ENCODE measurements at regions not wholly inside any gene's neighbourhood (a gene's known extent, or its start where the extent isn't known, plus 50 kb on each side); places are given as distances from the start of the nearest gene placed in this dataset.
A peak's percentile ranks its signal among the peaks of the same experiment; 100 is the strongest.

GRCh38 chr3:64995857-64996551 lies 308.2 kb upstream of the ADAMTS9 start:
- no peak overlapping the region for H2BK12ac ChIP-seq (ENCODE audit: low read length in 2 of 2)
- DNase-seq, result peak; percentile 7
- H3K4me2 ChIP-seq (ENCODE audit: low read length, poor library complexity, severe bottlenecking), result no peak overlapping the region
- H3K18ac ChIP-seq (ENCODE audit: low read depth in 1 of 2, low read length in 2 of 2), result peak overlapping the region in 1 of 2 experiments; percentile 30
- H2BK120ac ChIP-seq (ENCODE audit: low read depth, low read length), result peak overlapping the region; percentile 51
- H3K4ac ChIP-seq (ENCODE audit: low read depth in 1 of 2, low read length in 2 of 2), result no peak overlapping the region
- no peaks in the 10 kb centered on the region for H3K9me3 ChIP-seq (ENCODE audit: control insufficient read depth, low read length)
- 20% methylated on average over 7 of the region's 9 CpGs for WGBS
- no peak overlapping the region for H2BK5ac ChIP-seq (ENCODE audit: low read depth, low read length, poor library complexity, severe bottlenecking)
- no peaks in the 10 kb centered on the region for H3K36me3 ChIP-seq (ENCODE audit: control insufficient read depth in 1 of 2, insufficient read depth in 2 of 2, low read depth in 1 of 2, low read length in 2 of 2)
- H3K4me3 ChIP-seq (ENCODE audit: insufficient read depth in 1 of 2, low read depth in 1 of 2, low read length in 2 of 2), result no peak overlapping the region
- no peak overlapping the region for H2BK15ac ChIP-seq (ENCODE audit: low read depth, poor library complexity, severe bottlenecking)
- H3K4me1 ChIP-seq (ENCODE audit: control insufficient read depth, insufficient read depth, low read depth, low read length), result peaks cover 1% of the 10 kb centered on the region
- H3K27me3 ChIP-seq (ENCODE audit: control insufficient read depth in 1 of 2, insufficient read depth in 1 of 2, low read length in 2 of 2), result no peaks in the 10 kb centered on the region
- no peak overlapping the region for H2AK5ac ChIP-seq (ENCODE audit: low read length, severe bottlenecking)
- peak overlapping the region; percentile 23 for H4K8ac ChIP-seq (ENCODE audit: low read length)
- H3K27ac ChIP-seq (ENCODE audit: low read length, poor library complexity, severe bottlenecking), result peak overlapping the region; percentile 31
- no peak overlapping the region for H2AFZ ChIP-seq (ENCODE audit: low read depth, low read length)
- no peak overlapping the region for H4K91ac ChIP-seq (ENCODE audit: low read length)
- H3K9ac ChIP-seq (ENCODE audit: low read length), result no peak overlapping the region
- H3K23ac ChIP-seq (ENCODE audit: low read length in 2 of 2), result no peak overlapping the region
- H3K14ac ChIP-seq (ENCODE audit: low read length in 2 of 2), result no peak overlapping the region
- H3K79me1 ChIP-seq (replicated peaks; ENCODE audit: low read length, poor library complexity, severe bottlenecking), result no peaks in the 10 kb centered on the region

GRCh38 chr3:64993781-64994180 lies 306.0 kb upstream of the ADAMTS9 start:
- H2BK120ac ChIP-seq (ENCODE audit: low read depth, low read length), result no peak overlapping the region
- 92% methylated on average over 4 of the region's 6 CpGs for WGBS
- no peak overlapping the region for H4K91ac ChIP-seq (ENCODE audit: low read length)
- H2AK5ac ChIP-seq (ENCODE audit: low read length, severe bottlenecking), result no peak overlapping the region
- H3K4me3 ChIP-seq (ENCODE audit: insufficient read depth in 1 of 2, low read depth in 1 of 2, low read length in 2 of 2), result no peak overlapping the region
- H3K18ac ChIP-seq (ENCODE audit: low read depth in 1 of 2, low read length in 2 of 2), result no peak overlapping the region
- no peak overlapping the region for H4K8ac ChIP-seq (ENCODE audit: low read length)
- no peak overlapping the region for H3K14ac ChIP-seq (ENCODE audit: low read length in 2 of 2)
- H3K4me1 ChIP-seq (ENCODE audit: control insufficient read depth, insufficient read depth, low read depth, low read length), result peaks cover 1% of the 10 kb centered on the region
- no peak for DNase-seq
- no peak overlapping the region for H3K23ac ChIP-seq (ENCODE audit: low read length in 2 of 2)
- H3K27me3 ChIP-seq (ENCODE audit: control insufficient read depth in 1 of 2, insufficient read depth in 1 of 2, low read length in 2 of 2), result no peaks in the 10 kb centered on the region
- H2BK5ac ChIP-seq (ENCODE audit: low read depth, low read length, poor library complexity, severe bottlenecking), result no peak overlapping the region
- no peaks in the 10 kb centered on the region for H3K79me1 ChIP-seq (replicated peaks; ENCODE audit: low read length, poor library complexity, severe bottlenecking)
- H2AFZ ChIP-seq (ENCODE audit: low read depth, low read length), result no peak overlapping the region
- H3K4ac ChIP-seq (ENCODE audit: low read depth in 1 of 2, low read length in 2 of 2), result no peak overlapping the region
- H2BK12ac ChIP-seq (ENCODE audit: low read length in 2 of 2), result no peak overlapping the region
- no peaks in the 10 kb centered on the region for H3K36me3 ChIP-seq (ENCODE audit: control insufficient read depth in 1 of 2, insufficient read depth in 2 of 2, low read depth in 1 of 2, low read length in 2 of 2)
- H2BK15ac ChIP-seq (ENCODE audit: low read depth, poor library complexity, severe bottlenecking), result no peak overlapping the region
- no peaks in the 10 kb centered on the region for H3K9me3 ChIP-seq (ENCODE audit: control insufficient read depth, low read length)
- H3K9ac ChIP-seq (ENCODE audit: low read length), result no peak overlapping the region
- no peak overlapping the region for H3K27ac ChIP-seq (ENCODE audit: low read length, poor library complexity, severe bottlenecking)
- H3K4me2 ChIP-seq (ENCODE audit: low read length, poor library complexity, severe bottlenecking), result no peak overlapping the region

- no peak overlapping the region for H3K4me2 ChIP-seq (ENCODE audit: low read length, poor library complexity, severe bottlenecking)
- WGBS, result 82% methylated on average over 5 of the region's 7 CpGs
- H3K23ac ChIP-seq (ENCODE audit: low read length in 2 of 2), result no peak overlapping the region
- H2AFZ ChIP-seq (ENCODE audit: low read depth, low read length), result no peak overlapping the region
- no peaks in the 10 kb centered on the region for H3K36me3 ChIP-seq (ENCODE audit: control insufficient read depth in 1 of 2, insufficient read depth in 2 of 2, low read depth in 1 of 2, low read length in 2 of 2)
- H3K4ac ChIP-seq (ENCODE audit: low read depth in 1 of 2, low read length in 2 of 2), result no peak overlapping the region
- H3K79me1 ChIP-seq (replicated peaks; ENCODE audit: low read length, poor library complexity, severe bottlenecking), result no peaks in the 10 kb centered on the region
- no peak overlapping the region for H4K91ac ChIP-seq (ENCODE audit: low read length)
- H2BK15ac ChIP-seq (ENCODE audit: low read depth, poor library complexity, severe bottlenecking), result peak overlapping the region; percentile 21
- no peak for DNase-seq
- no peak overlapping the region for H2BK120ac ChIP-seq (ENCODE audit: low read depth, low read length)
- H2AK5ac ChIP-seq (ENCODE audit: low read length, severe bottlenecking), result no peak overlapping the region
- no peak overlapping the region for H3K27ac ChIP-seq (ENCODE audit: low read length, poor library complexity, severe bottlenecking)
- H3K9ac ChIP-seq (ENCODE audit: low read length), result no peak overlapping the region
- H4K8ac ChIP-seq (ENCODE audit: low read length), result no peak overlapping the region
- H3K14ac ChIP-seq (ENCODE audit: low read length in 2 of 2), result no peak overlapping the region
- H3K18ac ChIP-seq (ENCODE audit: low read depth in 1 of 2, low read length in 2 of 2), result no peak overlapping the region
- no peak overlapping the region for H3K4me3 ChIP-seq (ENCODE audit: insufficient read depth in 1 of 2, low read depth in 1 of 2, low read length in 2 of 2)
- H3K9me3 ChIP-seq (ENCODE audit: control insufficient read depth, low read length), result no peaks in the 10 kb centered on the region
- H2BK12ac ChIP-seq (ENCODE audit: low read length in 2 of 2), result no peak overlapping the region
- H3K4me1 ChIP-seq (ENCODE audit: control insufficient read depth, insufficient read depth, low read depth, low read length), result peaks cover 4% of the 10 kb centered on the region
- H3K27me3 ChIP-seq (ENCODE audit: control insufficient read depth in 1 of 2, insufficient read depth in 1 of 2, low read length in 2 of 2), result no peaks in the 10 kb centered on the region
- H2BK5ac ChIP-seq (ENCODE audit: low read depth, low read length, poor library complexity, severe bottlenecking), result no peak overlapping the region
Observed at GRCh38 chr3:64992530-64993285, 304.9 kb upstream of the ADAMTS9 start.

- Histone ChIP-seq H3K79me1 (replicated peaks; ENCODE audit: low read length, poor library complexity, severe bottlenecking) (no peaks in the 10 kb centered on the region), H2BK15ac (ENCODE audit: low read depth, poor library complexity, severe bottlenecking) (no peak overlapping the region), H3K4me1 (ENCODE audit: control insufficient read depth, insufficient read depth, low read depth, low read length) (peaks cover 2% of the 10 kb centered on the region), H2BK120ac (ENCODE audit: low read depth, low read length) (no peak overlapping the region), H3K36me3 (ENCODE audit: control insufficient read depth in 1 of 2, insufficient read depth in 2 of 2, low read depth in 1 of 2, low read length in 2 of 2) (no peaks in the 10 kb centered on the region), H2AK5ac (ENCODE audit: low read length, severe bottlenecking) (no peak overlapping the region), H2BK12ac (ENCODE audit: low read length in 2 of 2) (peak overlapping the region in 1 of 2 experiments; percentile 39), H3K18ac (ENCODE audit: low read depth in 1 of 2, low read length in 2 of 2) (no peak overlapping the region), H3K27me3 (ENCODE audit: control insufficient read depth in 1 of 2, insufficient read depth in 1 of 2, low read length in 2 of 2) (no peaks in the 10 kb centered on the region), H3K9ac (ENCODE audit: low read length) (no peak overlapping the region), H4K8ac (ENCODE audit: low read length) (no peak overlapping the region), H3K9me3 (ENCODE audit: control insufficient read depth, low read length) (no peaks in the 10 kb centered on the region), H3K23ac (ENCODE audit: low read length in 2 of 2) (no peak overlapping the region), H3K4ac (ENCODE audit: low read depth in 1 of 2, low read length in 2 of 2) (no peak overlapping the region), H3K4me2 (ENCODE audit: low read length, poor library complexity, severe bottlenecking) (no peak overlapping the region), H3K27ac (ENCODE audit: low read length, poor library complexity, severe bottlenecking) (no peak overlapping the region), H4K91ac (ENCODE audit: low read length) (no peak overlapping the region), H2BK5ac (ENCODE audit: low read depth, low read length, poor library complexity, severe bottlenecking) (no peak overlapping the region), H3K14ac (ENCODE audit: low read length in 2 of 2) (peak overlapping the region in 1 of 2 experiments; percentile 87), H2AFZ (ENCODE audit: low read depth, low read length) (no peak overlapping the region), H3K4me3 (ENCODE audit: insufficient read depth in 1 of 2, low read depth in 1 of 2, low read length in 2 of 2) (no peak overlapping the region)
- 22% methylated on average over 3 of the region's 3 CpGs for WGBS
- DNase-seq, result peak; percentile 18
Observed at GRCh38 chr3:64988188-64988587, 300.4 kb upstream of the ADAMTS9 start.
